SK-N-SH (cell line): ENCODE measurements at regions not wholly inside any gene's neighbourhood (a gene's known extent, or its start where the extent isn't known, plus 50 kb on each side); places are given as distances from the start of the nearest gene placed in this dataset.

Experiments used
- CTCF ChIP-seq: fragments of 200-600 bp; sonication (generic); IDR thresholded peaks from 2 replicates; pipeline ENCODE4 v1.6.1; 2017; ENCODE audit warnings: antibody characterized with exemption, mild to moderate bottlenecking, moderate library complexity
- EZH2phosphoT487 ChIP-seq: fragments of 200-600 bp; sonication (generic); IDR thresholded peaks from 2 replicates; pipeline ENCODE4 v1.6.1; 2017; ENCODE audit warnings: low read depth, mixed run types, mild to moderate bottlenecking, antibody characterized with exemption, moderate library complexity, borderline replicate concordance
- FOXJ3 ChIP-seq: sonication (generic); formaldehyde crosslinking; IDR thresholded peaks from 2 replicates; pipeline ENCODE4 v1.5.1; 2020; ENCODE audit warnings: mild to moderate bottlenecking, missing genetic modification reagents
- TF ChIP-seq, protein P1 (sequence below): IDR thresholded peaks from 2 replicates; pipeline ENCODE4 v1.4.0; 2012; ENCODE audit warnings: low read depth, borderline replicate concordance

GRCh38 chr7:111638078-111638477 lies 75.8 kb upstream of the IMMP2L start:
- TF ChIP-seq, protein P1, sequence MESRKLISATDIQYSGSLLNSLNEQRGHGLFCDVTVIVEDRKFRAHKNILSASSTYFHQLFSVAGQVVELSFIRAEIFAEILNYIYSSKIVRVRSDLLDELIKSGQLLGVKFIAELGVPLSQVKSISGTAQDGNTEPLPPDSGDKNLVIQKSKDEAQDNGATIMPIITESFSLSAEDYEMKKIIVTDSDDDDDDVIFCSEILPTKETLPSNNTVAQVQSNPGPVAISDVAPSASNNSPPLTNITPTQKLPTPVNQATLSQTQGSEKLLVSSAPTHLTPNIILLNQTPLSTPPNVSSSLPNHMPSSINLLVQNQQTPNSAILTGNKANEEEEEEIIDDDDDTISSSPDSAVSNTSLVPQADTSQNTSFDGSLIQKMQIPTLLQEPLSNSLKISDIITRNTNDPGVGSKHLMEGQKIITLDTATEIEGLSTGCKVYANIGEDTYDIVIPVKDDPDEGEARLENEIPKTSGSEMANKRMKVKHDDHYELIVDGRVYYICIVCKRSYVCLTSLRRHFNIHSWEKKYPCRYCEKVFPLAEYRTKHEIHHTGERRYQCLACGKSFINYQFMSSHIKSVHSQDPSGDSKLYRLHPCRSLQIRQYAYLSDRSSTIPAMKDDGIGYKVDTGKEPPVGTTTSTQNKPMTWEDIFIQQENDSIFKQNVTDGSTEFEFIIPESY: no peak
- TF ChIP-seq FOXJ3 (CRISPR knock-in tag) (no peak), EZH2phosphoT487 (no peak), CTCF (no peak)
